HepG2 (cell line): ENCODE measurements at regions not wholly inside any gene's neighbourhood (a gene's known extent, or its start where the extent isn't known, plus 50 kb on each side); places are given as distances from the start of the nearest gene placed in this dataset.

Source experiments
- ATAC-seq: fragments of 200-7000 bp; cut with Tn5 transposase; 3 replicates; pipeline ENCODE4 v1.9.1; 2020; ENCODE audit warnings: mild to moderate bottlenecking, moderate library complexity
- BruUV-seq: library from RNA; stranded (reverse); fragments of 400-500 nt; replicated peaks from 2 replicates; lab custom pipeline; 2021; lab: Mats Ljungman, UMichigan
- CTCF ChIA-PET: fragments of 300-600 bp; formaldehyde crosslinking; extraction: SDS; loops from one replicate; lab custom pipeline; 2021; ENCODE audit warnings: low total read pairs, inconsistent platforms, low intra/inter-chr PET ratio; lab: Yijun Ruan, JAX
- POLR2A ChIA-PET: fragments of 350-600 bp; sonication (Branson Sonifier 250); formaldehyde crosslinking; loops from one replicate; lab custom pipeline; 2020; ENCODE audit warnings: antibody characterized with exemption, inconsistent platforms; lab: Yijun Ruan, JAX
- DNase-seq: peaks from one replicate; pipeline ENCODE4 v3.0.0-alpha.2; 2015; ENCODE audit warnings: low spot score
- FAIRE-seq: peaks from 3 replicates; lab custom pipeline; 2011; peaks lifted over from hg19 to GRCh38; lab: Jason Lieb, UNC
- H2AFZ ChIP-seq: one replicate; pipeline ENCODE4 v1.6.1; 2011; ENCODE audit warnings: low read length, inconsistent platforms
- H3K27ac ChIP-seq: fragments of 300-600 bp; 3 replicates; pipeline ENCODE4 v1.8.0; 2011; ENCODE audit warnings: mixed run types, mild to moderate bottlenecking, mixed read lengths, low read length, inconsistent platforms; ENCODE audit not compliant: insufficient read depth; ENCODE audit errors: extremely low read length
- H3K27me3 ChIP-seq, 2 experiments: fragments of 200-600 bp in 1 of 2; 2 replicates in 1 of 2; 3 replicates in 1 of 2; pipeline versions ENCODE4 v1.6.0 to v1.8.0; 2011; ENCODE audit warnings: low read length in 2 of 2, mild to moderate bottlenecking in 2 of 2, moderate library complexity in 2 of 2, inconsistent platforms in 1 of 2; ENCODE audit not compliant: insufficient read depth in 2 of 2, control insufficient read depth in 1 of 2
- H3K36me3 ChIP-seq, 2 experiments: fragments of 200-600 bp in 1 of 2; replicated peaks in 1 of 2; 2 replicates in 1 of 2; 3 replicates in 1 of 2; pipeline versions ENCODE4 v1.5.1 to v1.8.0; 2011; ENCODE audit warnings: low read length in 2 of 2, inconsistent platforms in 1 of 2; ENCODE audit not compliant: insufficient read depth in 2 of 2, control insufficient read depth in 1 of 2
- H3K4me1 ChIP-seq: 2 replicates; pipeline ENCODE4 v1.5.1; 2012; ENCODE audit warnings: low read length, inconsistent platforms; ENCODE audit not compliant: insufficient read depth
- H3K4me2 ChIP-seq: 2 replicates; pipeline ENCODE4 v1.6.0; 2011; ENCODE audit warnings: low read depth, low read length, inconsistent platforms
- H3K4me3 ChIP-seq, 3 experiments: fragments of 200-600 bp in 1 of 3; sonication (generic), shearing (Covaris generic) in 1 of 3; replicated peaks in 1 of 3; 2 replicates each; pipeline ENCODE4 v1.5.1; 2011 to 2016; ENCODE audit warnings: low read length in 3 of 3, inconsistent platforms in 2 of 3, low read depth in 2 of 3, mild to moderate bottlenecking in 2 of 3, control low read depth in 1 of 3, mixed read lengths in 1 of 3; ENCODE audit not compliant: insufficient read depth in 1 of 3
- H3K79me2 ChIP-seq: one replicate; pipeline ENCODE4 v1.6.1; 2011; ENCODE audit warnings: low read length, inconsistent platforms; ENCODE audit not compliant: insufficient read depth
- H3K9ac ChIP-seq: 2 replicates; pipeline ENCODE4 v1.6.0; 2011; ENCODE audit warnings: mild to moderate bottlenecking, low read depth, low read length, inconsistent platforms; ENCODE audit not compliant: insufficient read depth
- H3K9me3 ChIP-seq: 2 replicates; pipeline ENCODE4 v1.5.1; 2012; ENCODE audit warnings: mild to moderate bottlenecking, low read length
- H4K20me1 ChIP-seq: 2 replicates; pipeline ENCODE4 v1.6.0; 2011; ENCODE audit warnings: inconsistent platforms, mild to moderate bottlenecking, low read length, moderate library complexity; ENCODE audit not compliant: insufficient read depth
- DMAP1 ChIP-seq: IDR thresholded peaks from 2 replicates; pipeline ENCODE4 v1.6.1; 2016
- FOXC1 ChIP-seq: sonication (generic); formaldehyde crosslinking; IDR thresholded peaks from 2 replicates; pipeline ENCODE4 v1.8.0; 2022; ENCODE audit warnings: mild to moderate bottlenecking, missing genetic modification reagents, borderline replicate concordance
- HNRNPUL1 ChIP-seq: fragments of 200-400 bp; formaldehyde crosslinking; IDR thresholded peaks from 2 replicates; pipeline ENCODE4 v1.6.1; 2017; ENCODE audit warnings: low read depth, mild to moderate bottlenecking, low read length, moderate library complexity
- SMAD3 ChIP-seq: sonication (generic); formaldehyde crosslinking; IDR thresholded peaks from 2 replicates; pipeline ENCODE4 v1.4.0; 2020; ENCODE audit warnings: missing genetic modification reagents
- SNAPC4 ChIP-seq: sonication (generic); formaldehyde crosslinking; IDR thresholded peaks from 2 replicates; pipeline ENCODE4 v1.4.0; 2020; ENCODE audit warnings: mild to moderate bottlenecking, missing genetic modification reagents
- SP1 ChIP-seq, 2 experiments: fragments of 450-650 bp in 1 of 2; sonication (generic) in 1 of 2; formaldehyde crosslinking in 1 of 2; IDR thresholded peaks; 2 replicates each; pipeline versions ENCODE4 v1.4.0 to v1.6.1; 2016 to 2020; ENCODE audit warnings: missing genetic modification reagents in 1 of 2
- SRF ChIP-seq: IDR thresholded peaks from 2 replicates; pipeline ENCODE4 v1.6.1; 2011; ENCODE audit warnings: mild to moderate bottlenecking, low read depth, low read length, moderate library complexity
- ZNF136 ChIP-seq: sonication (generic); formaldehyde crosslinking; IDR thresholded peaks from 2 replicates; pipeline ENCODE4 v1.8.1; 2022; ENCODE audit warnings: low read depth, mild to moderate bottlenecking, moderate library complexity, missing genetic modification reagents
- ZNF3 ChIP-seq: IDR thresholded peaks from 2 replicates; pipeline ENCODE4 v1.7.0; 2017; ENCODE audit warnings: inconsistent platforms
- ZNF547 ChIP-seq: sonication (generic); formaldehyde crosslinking; IDR thresholded peaks from 2 replicates; pipeline ENCODE4 v1.5.1; 2020; ENCODE audit warnings: mild to moderate bottlenecking, missing genetic modification reagents
- ZNF674 ChIP-seq: sonication (generic); formaldehyde crosslinking; IDR thresholded peaks from 2 replicates; pipeline ENCODE4 v1.5.0; 2020; ENCODE audit warnings: low read depth, mild to moderate bottlenecking, missing genetic modification reagents
- ZSCAN25 ChIP-seq: sonication (generic); formaldehyde crosslinking; IDR thresholded peaks from 2 replicates; pipeline ENCODE4 v1.8.0; 2022; ENCODE audit warnings: mild to moderate bottlenecking, missing genetic modification reagents
- WGBS: methylation state at CpG from one replicate; pipeline ENCODE4 v1.1.6; 2017; ENCODE audit warnings: low lambda C conversion rate; 5-methylcytosine and 5-hydroxymethylcytosine counted together
- in situ Hi-C: cut with HindIII; loops from 2 replicates; pipeline ENCODE4 v1.10.0; 2017; ENCODE audit warnings: low pct_unique_long_range_greater_than_20kb; ENCODE audit not compliant: extremely low pct_ligation_motif_present
- intact Hi-C: fragments of 100-400 bp; cut with micrococcal nuclease; formaldehyde crosslinking; loops from one replicate; pipeline ENCODE4 v1.10.0; 2022; ENCODE audit not compliant: unreplicated experiment

GRCh38 chr17:71283486-71283885 is 837.3 kb upstream of the SOX9 start:
- H3K4me3 ChIP-seq: no peak overlapping the region
- no peak for ATAC-seq
- ChIA-PET POLR2A (no interaction called here), CTCF (no interaction called here)
- H3K36me3 ChIP-seq: no peaks in the 10 kb centered on the region
- no peak overlapping the region for H2AFZ ChIP-seq
- no peak for DNase-seq
- H4K20me1 ChIP-seq: no peaks in the 10 kb centered on the region
- H3K79me2 ChIP-seq: no peaks in the 10 kb centered on the region
- no peaks in the 10 kb centered on the region for H3K27me3 ChIP-seq
- H3K4me1 ChIP-seq: no peaks in the 10 kb centered on the region
- no peak overlapping the region for H3K4me2 ChIP-seq
- FAIRE-seq: no peak
- 1% methylated on average over 4 of the region's 4 CpGs for WGBS
- H3K9me3 ChIP-seq: peaks cover 50% of the 10 kb centered on the region
- in situ Hi-C loops: no loop called here
- intact Hi-C loops: loop anchor here (5.0 kb wide), 1 partner anchor 1571 kb away; no protein-coding TSS in a partner anchor
- no peak for TF ChIP-seq ZNF3 (CRISPR knock-in tag)
- TF ChIP-seq, all 625 proteins: peak for 0
- no peak overlapping the region for H3K27ac ChIP-seq
- no peak overlapping the region for H3K9ac ChIP-seq
- BruUV-seq: no TSS peak

- Histone ChIP-seq H3K27ac (no peak overlapping the region), H3K79me2 (no peaks in the 10 kb centered on the region), H3K9ac (no peak overlapping the region), H3K4me3 (no peak overlapping the region), H3K9me3 (peaks cover 56% of the 10 kb centered on the region), H4K20me1 (no peaks in the 10 kb centered on the region), H3K4me1 (no peaks in the 10 kb centered on the region), H3K36me3 (no peaks in the 10 kb centered on the region), H3K4me2 (no peak overlapping the region), H2AFZ (no peak overlapping the region), H3K27me3 (no peaks in the 10 kb centered on the region)
- FAIRE-seq: no peak
- ChIA-PET POLR2A (no interaction called here), CTCF (no interaction called here)
- intact Hi-C loops (loop anchor here (5.0 kb wide), 1 partner anchor 1572 kb away; no protein-coding TSS in a partner anchor), in situ Hi-C loops (no loop called here)
- 22% methylated on average over 7 of the region's 7 CpGs for WGBS
- no TSS peak for BruUV-seq
- no peak for DNase-seq
- TF ChIP-seq SMAD3 (no peak), HNRNPUL1 (no peak), ZNF547 (CRISPR knock-in tag) (no peak), ZNF136 (CRISPR knock-in tag) (no peak), SP1 (IDR thresholded peaks at IDR 0.05) (no peak), SP1 (CRISPR knock-in tag; IDR thresholded peaks at IDR 0.05) (no peak), ZSCAN25 (no peak), SRF (no peak), SNAPC4 (no peak), FOXC1 (CRISPR knock-in tag) (no peak), DMAP1 (CRISPR knock-in tag) (no peak), ZNF674 (CRISPR knock-in tag) (no peak)
- no peak for ATAC-seq
These were observed 836.6 kb upstream of the SOX9 start for GRCh38 chr17:71284032-71284755.
